Heart right ventricle (tissue), 16 donors: ENCODE measurements at regions not wholly inside any gene's neighbourhood (a gene's known extent, or its start where the extent isn't known, plus 50 kb on each side); places are given as distances from the start of the nearest gene placed in this dataset.

ENCODE experiments used
- ATAC-seq, 8 donors: fragments of 200-7000 bp; cut with Tn5 transposase; one replicate each; pipeline ENCODE4 v1.9.1; 2020; ENCODE audit warnings: mild to moderate bottlenecking in 8 of 8, moderate library complexity in 8 of 8, moderate number of reproducible peaks in 1 of 8
- DNase-seq, 2 donors: peaks; one replicate each; pipeline ENCODE4 v3.0.0-alpha.2; 2020
- H3K27ac ChIP-seq, 10 donors: fragments of 200-600 bp; sonication (generic) in 2 of 10; one replicate each; pipeline versions ENCODE4 v1.5.0 to v1.8.0; 2020 to 2022; ENCODE audit warnings: mild to moderate bottlenecking in 3 of 10
- H3K27me3 ChIP-seq, 7 donors: fragments of 200-600 bp; one replicate each; pipeline ENCODE4 v1.8.0; 2021 to 2022; ENCODE audit warnings: mild to moderate bottlenecking in 2 of 7
- H3K36me3 ChIP-seq, 9 donors: fragments of 200-600 bp; sonication (generic) in 1 of 9; one replicate each; pipeline versions ENCODE4 v1.5.0 to v1.8.0; 2020 to 2022; ENCODE audit warnings: mild to moderate bottlenecking in 2 of 9
- H3K4me1 ChIP-seq, 9 donors: fragments of 200-600 bp; sonication (generic) in 1 of 9; one replicate each; pipeline versions ENCODE4 v1.5.0 to v1.8.0; 2020 to 2022; ENCODE audit warnings: mild to moderate bottlenecking in 4 of 9
- H3K4me3 ChIP-seq, 10 donors: fragments of 200-600 bp; sonication (generic) in 2 of 10; one replicate each; pipeline versions ENCODE4 v1.5.0 to v1.8.0; 2020 to 2022; ENCODE audit warnings: mild to moderate bottlenecking in 7 of 10, moderate library complexity in 2 of 10
- H3K9me3 ChIP-seq, 11 donors: fragments of 200-600 bp in 10 of 11; sonication (generic) in 2 of 11; one replicate each; pipeline versions ENCODE4 v1.5.0 to v1.8.0; 2013 to 2022; ENCODE audit warnings: mild to moderate bottlenecking in 2 of 11, control low read depth in 1 of 11, moderate library complexity in 1 of 11
- whole genome bisulfite sequencing, 2 donors: extraction: QIAGEN DNeasy Blood & Tissue Kit; methylation state at CpG; one replicate each; pipeline ENCODE4 v1.1.7; 2013; ENCODE audit warnings: inconsistent platforms in 1 of 2; 5-methylcytosine and 5-hydroxymethylcytosine counted together
- intact Hi-C, 10 donors: fragments of 100-400 bp; cut with DNase I; formaldehyde crosslinking; loops; one replicate each; pipeline versions ENCODE4 v1.11.1 to v1.14.2; 2022
- TF ChIP-seq, protein P1 (sequence below), 9 donors: fragments of 200-600 bp; sonication (generic) in 2 of 9; IDR thresholded peaks; one replicate each; pipeline versions ENCODE4 v1.5.0 to v1.8.0; 2021 to 2022; ENCODE audit warnings: antibody characterized with exemption in 9 of 9, mild to moderate bottlenecking in 5 of 9, moderate library complexity in 1 of 9
- donor health status: Arrhythmogenic right ventricular cardiomyopathy.
- donor health status: ischemic (EF 13 %, LVEDD 7.1; RV severe dilation, severe dysfunction).
- donor health status: healthy with polysubstance abuse.
- donor health status: DM: no; HTN: yes; CAD: no.
- donor health status: DM: no; HTN: no; CAD: no.
- donor health status: ischemic (EF 25% LVEDD 6.9; RV normal size, moderate dysfunction).
- donor health status: ischemic (EF 25% LVEDD 5.7; RV mildly dilated, moderate dysfunction).
- donor health status: healthy.
- donor health status: DM: yes; HTN: yes; CAD: no.
- donor health status: Ischemic cardiomyopathy.
- donor health status: ischemic (EF 35%, LVEDD 5.7; RV mildly dilated, moderate dysfunction).
- donor health status: nonischemic (EF 11% LVEDD 7.7; RV severe dilation, severe dysfunction).
- donor health status: DM: yes; HTN: yes; CAD: no.
- donor health status: PGD.
- donor health status: ischemic (EF 29% LVEDD 5.4; RV normal size, mild dysfunction).
- donor health status: nonischemic (EF 23%, LVEDD 6.1; RV moderate dilation, normal function).

DNA sequence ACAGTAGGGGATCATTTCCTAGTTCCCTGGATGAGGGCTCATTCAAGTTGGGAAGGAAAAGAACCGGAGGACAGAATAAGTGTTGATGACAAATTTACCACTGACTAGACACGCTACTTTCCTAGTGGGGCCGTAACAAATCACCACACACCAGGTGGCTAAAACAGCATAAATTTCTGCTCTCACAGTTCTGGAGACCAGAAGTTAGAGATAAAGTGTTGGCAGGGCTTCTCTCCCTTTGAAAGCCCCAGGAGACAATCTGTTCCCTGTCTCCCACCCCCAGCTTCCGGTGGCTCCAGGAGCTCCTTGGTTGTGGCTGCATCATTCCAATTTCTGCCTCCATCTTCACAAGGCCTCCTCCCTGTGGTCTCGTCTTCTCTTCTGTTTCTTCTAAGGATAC is 65.4 kb upstream of the ARGLU1 start:
- 43 to 58% methylated on average over 5 of the region's 5 CpGs for WGBS, 2 donors
- peak overlapping the region in 3 of 10 donors; percentile 27 to 58 (median 46) for H3K27ac ChIP-seq
- H3K4me1 ChIP-seq, result peaks cover 0 to 48% (median 17%) of the 10 kb centered on the region in 9 donors
- DNase-seq (peak in 1 of 2 donors; percentile 13), ATAC-seq (peak in 6 of 8 donors; percentile 28 to 77 (median 69))
- no peak overlapping the region for H3K4me3 ChIP-seq
- intact Hi-C loops, result no loop called here
- H3K9me3 ChIP-seq, result no peaks in the 10 kb centered on the region
- no peaks in the 10 kb centered on the region for H3K36me3 ChIP-seq
- no peaks in the 10 kb centered on the region for H3K27me3 ChIP-seq
- TF ChIP-seq, protein P1, sequence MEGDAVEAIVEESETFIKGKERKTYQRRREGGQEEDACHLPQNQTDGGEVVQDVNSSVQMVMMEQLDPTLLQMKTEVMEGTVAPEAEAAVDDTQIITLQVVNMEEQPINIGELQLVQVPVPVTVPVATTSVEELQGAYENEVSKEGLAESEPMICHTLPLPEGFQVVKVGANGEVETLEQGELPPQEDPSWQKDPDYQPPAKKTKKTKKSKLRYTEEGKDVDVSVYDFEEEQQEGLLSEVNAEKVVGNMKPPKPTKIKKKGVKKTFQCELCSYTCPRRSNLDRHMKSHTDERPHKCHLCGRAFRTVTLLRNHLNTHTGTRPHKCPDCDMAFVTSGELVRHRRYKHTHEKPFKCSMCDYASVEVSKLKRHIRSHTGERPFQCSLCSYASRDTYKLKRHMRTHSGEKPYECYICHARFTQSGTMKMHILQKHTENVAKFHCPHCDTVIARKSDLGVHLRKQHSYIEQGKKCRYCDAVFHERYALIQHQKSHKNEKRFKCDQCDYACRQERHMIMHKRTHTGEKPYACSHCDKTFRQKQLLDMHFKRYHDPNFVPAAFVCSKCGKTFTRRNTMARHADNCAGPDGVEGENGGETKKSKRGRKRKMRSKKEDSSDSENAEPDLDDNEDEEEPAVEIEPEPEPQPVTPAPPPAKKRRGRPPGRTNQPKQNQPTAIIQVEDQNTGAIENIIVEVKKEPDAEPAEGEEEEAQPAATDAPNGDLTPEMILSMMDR (IDR thresholded peaks at IDR 0.05), result no peak

DNA sequence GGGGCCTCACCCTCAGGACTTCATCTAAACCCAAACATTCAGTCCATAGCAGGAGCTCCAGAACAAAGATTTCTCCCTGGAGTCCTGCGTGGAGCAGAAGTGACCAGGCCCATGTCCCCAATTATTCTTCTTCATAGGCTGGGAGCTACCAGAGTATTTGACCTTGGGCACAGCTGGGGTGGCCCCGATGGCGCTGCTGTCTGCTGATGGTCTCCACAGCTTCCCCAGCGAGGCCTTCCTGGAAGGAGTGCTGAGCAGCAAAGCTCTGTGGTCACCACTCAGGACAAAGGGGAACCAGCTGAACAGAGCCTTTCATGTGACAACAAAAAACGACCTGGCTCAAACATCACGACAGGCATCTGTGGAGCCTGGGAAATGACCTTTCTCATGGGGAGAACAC is 62.7 kb upstream of the ARGLU1 start:
- no peaks in the 10 kb centered on the region for H3K36me3 ChIP-seq
- H3K9me3 ChIP-seq, result no peaks in the 10 kb centered on the region
- ATAC-seq (no peak), DNase-seq (no peak)
- no peak overlapping the region for H3K27ac ChIP-seq
- intact Hi-C loops, result no loop called here
- H3K4me1 ChIP-seq, result peaks cover 0 to 31% (median 17%) of the 10 kb centered on the region in 9 donors
- H3K4me3 ChIP-seq, result no peak overlapping the region
- H3K27me3 ChIP-seq, result peaks cover 0 to 3% (median 0%) of the 10 kb centered on the region in 7 donors
- TF ChIP-seq, protein P1 (IDR thresholded peaks at IDR 0.05), result no peak
- 78 to 81% methylated on average over 6 of the region's 6 CpGs for WGBS, 2 donors

DNA sequence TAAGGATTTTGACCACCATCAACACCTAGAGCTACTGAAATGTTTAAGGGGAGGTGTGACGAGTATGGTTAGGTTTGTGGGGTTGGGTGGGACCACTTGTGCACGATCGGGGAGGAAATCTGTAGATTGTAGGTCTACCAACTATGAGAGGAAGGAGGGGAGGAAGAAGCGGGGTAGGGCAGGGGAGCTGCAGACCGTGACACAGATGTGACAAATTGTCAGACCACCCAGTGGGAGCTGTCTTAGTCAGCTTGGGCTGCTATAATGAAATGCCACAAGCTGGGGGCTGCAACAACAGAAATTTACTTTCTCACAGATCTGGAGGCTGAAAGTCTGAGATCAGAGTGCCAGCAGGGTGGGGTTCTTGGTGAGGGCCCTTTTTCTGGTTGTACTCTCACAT is 62.2 kb upstream of the ARGLU1 start:
- Histone ChIP-seq H3K4me3 (no peak overlapping the region), H3K4me1 (peaks cover 0 to 26% (median 15%) of the 10 kb centered on the region in 9 donors), H3K27ac (no peak overlapping the region), H3K27me3 (peaks cover 0 to 6% (median 4%) of the 10 kb centered on the region in 7 donors), H3K9me3 (no peaks in the 10 kb centered on the region), H3K36me3 (no peaks in the 10 kb centered on the region)
- DNase-seq, result no peak
- intact Hi-C loops, result no loop called here
- 73 to 82% methylated on average over 5 of the region's 5 CpGs for WGBS, 2 donors
- TF ChIP-seq, protein P1 (IDR thresholded peaks at IDR 0.05), result no peak
- no peak for ATAC-seq

DNA sequence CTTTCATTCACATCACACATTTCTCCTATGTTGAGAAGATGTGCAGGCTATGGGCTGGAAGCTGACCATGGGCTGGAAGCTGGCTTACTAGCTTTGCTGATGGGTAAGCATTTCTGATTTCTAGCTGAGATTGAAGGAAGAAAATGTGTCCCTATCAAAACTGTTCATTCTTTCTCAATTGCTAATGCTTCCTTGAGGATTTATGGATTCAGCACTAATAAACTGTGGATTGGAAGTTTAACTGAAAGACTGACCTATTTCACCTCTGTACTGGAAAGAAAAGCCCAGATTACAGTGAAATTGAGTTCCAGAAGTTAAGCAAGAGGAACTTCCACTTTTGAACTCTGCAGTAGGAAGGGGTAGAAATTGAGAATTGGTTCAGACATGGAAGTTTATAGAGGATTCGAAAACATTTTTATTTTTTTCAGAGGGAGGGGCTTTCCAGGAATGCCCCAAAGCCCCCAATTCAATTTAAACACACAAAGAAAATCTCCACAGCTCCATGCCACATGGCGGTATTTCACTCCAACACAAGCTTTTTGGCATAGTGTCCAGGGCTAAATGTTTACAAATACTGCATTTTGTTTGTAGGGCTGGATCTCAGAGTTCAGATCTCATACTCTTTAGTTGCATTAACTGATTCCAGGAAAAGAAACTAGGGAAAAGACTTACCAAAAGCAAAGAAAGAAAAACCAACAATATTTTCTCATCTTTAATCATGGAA is 61.2 kb upstream of the ARGLU1 start:
- Histone ChIP-seq H3K36me3 (no peaks in the 10 kb centered on the region), H3K4me1 (peaks cover 0 to 19% (median 10%) of the 10 kb centered on the region in 9 donors), H3K27ac (no peak overlapping the region), H3K9me3 (no peaks in the 10 kb centered on the region), H3K4me3 (no peak overlapping the region), H3K27me3 (peaks cover 0 to 10% (median 4%) of the 10 kb centered on the region in 7 donors)
- WGBS, 2 donors, result 86 to 97% methylated on average over 2 of the region's 2 CpGs
- no peak for DNase-seq
- intact Hi-C loops, result loop anchor here in 2 of 10 donors (10.0 kb wide), 2 partner anchors 76 to 286 kb away; no protein-coding TSS in a partner anchor
- TF ChIP-seq, protein P1 (IDR thresholded peaks at IDR 0.05), result no peak
- no peak for ATAC-seq
